ENCODE measurements at regions not wholly inside any gene's neighbourhood (a gene's known extent, or its start where the extent isn't known, plus 50 kb on each side); places are given as distances from the start of the nearest gene placed in this dataset.

GRCh38 chr1:217097819-217098218 lies 374.6 kb upstream of the ESRRG start:
- H3K4me3 ChIP-seq: no peak overlapping the region
- in situ Hi-C loops (cut with MboI): no loop called here
- POLR2A ChIA-PET: no interaction called here
- CTCF ChIA-PET (ENCODE audit: low intra/inter-chr PET ratio): no interaction called here
- no peaks in the 10 kb centered on the region for H3K4me1 ChIP-seq (replicated peaks in 1 of 2; ENCODE audit: control insufficient read depth in 2 of 2, insufficient read depth in 2 of 2, low read length in 2 of 2)
- intact Hi-C loops (cut with micrococcal nuclease): no loop called here
- no TSS peak for BruUV-seq (replicated peaks)
- ATAC-seq (no peak), FAIRE-seq (no peak), DNase-seq (ENCODE audit: extremely low read depth in 1 of 4, low spot score in 3 of 4) (no peak)
- no peak for TF ChIP-seq CEBPB (tag; IDR thresholded peaks at IDR 0.05)
- TF ChIP-seq NRF1 (conservative IDR thresholded peaks at IDR 0.05 in 1 of 2, IDR thresholded peaks at IDR 0.05 in 1 of 2): no peak
- H3K9me1 ChIP-seq (ENCODE audit: control insufficient read depth, insufficient read depth, low read length): no peaks in the 10 kb centered on the region
- no peaks in the 10 kb centered on the region; the same call in 1 of the 2 replicates for H3K9me3 ChIP-seq (replicated peaks; ENCODE audit: control insufficient read depth, insufficient read depth, low read depth, low read length)
- no peak overlapping the region for H3K9ac ChIP-seq (ENCODE audit: insufficient read depth in 1 of 2, low read depth in 2 of 2, low read length in 2 of 2)
- no peak overlapping the region for H2AFZ ChIP-seq (ENCODE audit: low read depth, low read length)
- no peaks in the 10 kb centered on the region for H3K79me2 ChIP-seq (ENCODE audit: control insufficient read depth, insufficient read depth, low read length)
- H4K20me1 ChIP-seq (replicated peaks; ENCODE audit: control insufficient read depth, insufficient read depth, low read length): no peaks in the 10 kb centered on the region
- H3K27me3 ChIP-seq (ENCODE audit: control insufficient read depth in 2 of 2, insufficient read depth in 2 of 2, low read length in 2 of 2): no peaks in the 10 kb centered on the region
- no peak overlapping the region for H3K4me2 ChIP-seq (ENCODE audit: insufficient read depth, low read length)
- no peak overlapping the region for H3K27ac ChIP-seq (ENCODE audit: extremely low read depth, low read depth, low read length)
- no peaks in the 10 kb centered on the region for H3K36me3 ChIP-seq (ENCODE audit: control insufficient read depth, insufficient read depth, low read length)

- H3K36me3 ChIP-seq (ENCODE audit: control insufficient read depth, insufficient read depth, low read length): no peaks in the 10 kb centered on the region
- no peak for FAIRE-seq
- no peak overlapping the region for H3K4me3 ChIP-seq
- CTCF ChIA-PET (ENCODE audit: low intra/inter-chr PET ratio): no interaction called here
- no peak for DNase-seq (ENCODE audit: extremely low read depth in 1 of 4, low spot score in 3 of 4)
- no peak overlapping the region for H3K27ac ChIP-seq (ENCODE audit: extremely low read depth, low read depth, low read length)
- in situ Hi-C loops (cut with MboI) (no loop called here), intact Hi-C loops (cut with micrococcal nuclease) (no loop called here)
- no peaks in the 10 kb centered on the region for H3K27me3 ChIP-seq (ENCODE audit: control insufficient read depth in 2 of 2, insufficient read depth in 2 of 2, low read length in 2 of 2)
- no peaks in the 10 kb centered on the region; the same call in 1 of the 2 replicates for H3K9me3 ChIP-seq (replicated peaks; ENCODE audit: control insufficient read depth, insufficient read depth, low read depth, low read length)
- H3K79me2 ChIP-seq (ENCODE audit: control insufficient read depth, insufficient read depth, low read length): no peaks in the 10 kb centered on the region
- H3K4me2 ChIP-seq (ENCODE audit: insufficient read depth, low read length): no peak overlapping the region
- no peaks in the 10 kb centered on the region for H4K20me1 ChIP-seq (replicated peaks; ENCODE audit: control insufficient read depth, insufficient read depth, low read length)
- TF ChIP-seq ATF3 (IDR thresholded peaks at IDR 0.05) (no peak), ATF3 (CRISPR knock-in tag; conservative IDR thresholded peaks at IDR 0.05) (no peak), GTF2E2 (tag; IDR thresholded peaks at IDR 0.05) (no peak), MTA3 (IDR thresholded peaks at IDR 0.05; ENCODE audit: borderline replicate concordance) (no peak), CCNT2 (IDR thresholded peaks at IDR 0.05; ENCODE audit: borderline replicate concordance, extremely low read depth, insufficient read length, low read depth, low read length) (no peak)
- WGBS (ENCODE audit: insufficient coverage, low coverage, missing lambda C conversion rate): 1% methylated on average over 7 of the region's 7 CpGs
- no TSS peak for BruUV-seq (replicated peaks)
- no peaks in the 10 kb centered on the region for H3K4me1 ChIP-seq (replicated peaks in 1 of 2; ENCODE audit: control insufficient read depth in 2 of 2, insufficient read depth in 2 of 2, low read length in 2 of 2)
- no peak overlapping the region for H3K9ac ChIP-seq (ENCODE audit: insufficient read depth in 1 of 2, low read depth in 2 of 2, low read length in 2 of 2)
- no peak for ATAC-seq
- no peaks in the 10 kb centered on the region for H3K9me1 ChIP-seq (ENCODE audit: control insufficient read depth, insufficient read depth, low read length)
- H2AFZ ChIP-seq (ENCODE audit: low read depth, low read length): no peak overlapping the region
- POLR2A ChIA-PET: no interaction called here
Measured at GRCh38 chr1:217096200-217096599, 373.0 kb upstream of the ESRRG start.
